ENCODE measurements at regions not wholly inside any gene's neighbourhood (a gene's known extent, or its start where the extent isn't known, plus 50 kb on each side); places are given as distances from the start of the nearest gene placed in this dataset.

DNA sequence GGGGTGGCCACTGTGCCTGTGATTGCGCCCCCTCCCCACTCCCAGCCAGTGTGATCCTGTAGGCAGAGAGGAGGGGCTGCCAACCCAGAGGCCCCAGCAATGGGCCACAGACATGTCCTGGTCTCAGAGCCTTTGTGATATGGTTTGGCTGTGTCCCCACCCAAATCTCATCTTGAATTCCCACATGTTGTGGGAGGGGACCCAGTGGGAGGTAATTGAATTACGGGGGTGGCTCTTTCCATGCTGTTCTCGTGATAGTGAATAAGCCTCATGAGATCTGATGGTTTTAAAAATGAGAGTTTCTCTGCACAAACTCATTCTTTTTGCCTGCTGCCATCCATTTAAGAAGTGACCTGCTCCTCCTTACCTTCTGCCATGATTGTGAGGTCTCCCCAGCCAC is 56.8 kb upstream of the ZNF469 start:
- no peak for DNase-seq

DNA sequence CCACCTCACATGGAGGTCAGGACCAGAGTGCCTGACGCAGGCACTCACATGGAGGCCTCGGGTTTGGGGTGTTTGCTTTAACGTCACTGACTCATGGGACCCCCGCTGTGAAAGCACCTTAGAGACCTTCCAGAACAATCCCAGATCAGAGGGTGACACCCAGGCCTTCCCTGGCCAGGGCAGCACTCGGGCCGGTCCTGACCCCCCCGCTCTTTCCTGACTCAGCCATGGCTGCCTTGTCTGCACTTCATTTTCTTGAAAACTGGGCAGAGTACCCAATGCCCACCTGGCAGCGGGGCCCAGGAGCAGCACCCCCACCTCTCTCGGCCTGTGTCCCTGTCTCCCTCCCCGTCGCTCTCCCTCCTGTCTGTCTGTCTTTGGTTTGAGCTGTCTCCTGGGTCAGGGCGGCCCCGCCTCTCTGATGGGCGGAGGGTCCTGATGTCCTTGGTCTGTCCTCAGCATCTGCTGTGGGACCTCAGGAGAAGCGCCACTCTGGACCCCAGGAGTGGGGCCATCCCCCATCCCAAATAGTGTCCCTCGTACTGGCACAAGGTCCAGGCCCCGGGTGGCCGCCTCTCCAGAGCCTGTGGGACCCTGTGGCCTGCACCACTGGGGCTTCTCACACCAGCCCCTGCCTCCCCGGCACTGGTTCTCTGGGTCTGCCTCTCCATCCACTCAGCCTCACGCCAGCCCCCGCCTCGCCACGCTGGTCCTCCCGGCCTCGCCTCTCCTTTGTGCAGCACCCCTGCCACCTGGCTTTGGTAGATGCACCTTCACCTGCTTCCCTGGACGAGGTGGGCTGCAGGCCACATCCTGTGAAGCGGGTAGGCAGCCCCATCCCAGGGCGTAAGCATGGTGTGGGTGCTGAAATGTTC is 55.9 kb upstream of the ZNF469 start:
- no peak for DNase-seq

DNA sequence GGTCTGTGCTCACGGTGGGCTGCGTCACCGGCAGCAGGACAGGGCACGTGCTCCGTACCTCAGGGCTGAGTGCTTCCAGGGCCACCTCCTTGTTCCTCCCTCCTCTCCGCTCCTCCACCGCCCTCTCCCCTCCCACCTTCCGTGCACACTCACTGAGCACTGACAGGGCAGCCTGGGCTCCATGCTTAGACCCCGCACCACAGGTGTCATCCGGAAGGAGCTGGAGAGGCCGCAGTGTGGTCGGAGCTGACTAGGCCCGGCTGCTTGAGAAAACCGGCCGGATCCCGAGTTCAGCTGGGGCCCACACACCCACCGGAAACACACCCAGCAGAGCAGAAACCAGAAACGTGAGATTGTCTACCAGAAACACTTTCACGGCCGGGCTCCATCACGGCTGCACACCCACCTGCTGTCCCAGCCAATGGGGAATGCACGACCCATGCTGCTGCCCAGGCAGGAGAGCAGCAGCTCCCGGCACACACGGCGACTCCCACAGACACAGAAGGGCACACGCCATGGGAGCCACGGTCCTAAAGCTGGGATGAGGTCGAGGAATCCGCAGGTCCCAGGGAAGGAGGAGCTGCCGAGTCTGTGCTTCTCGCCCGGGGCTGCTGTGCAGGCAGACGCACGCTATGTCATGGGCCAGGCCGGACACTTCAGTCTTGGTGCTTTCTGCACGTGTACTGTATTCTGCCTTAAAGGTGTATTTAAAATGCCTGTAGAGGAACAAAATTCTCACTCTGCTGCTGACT is 55.0 kb upstream of the ZNF469 start:
- no peak for DNase-seq

DNA sequence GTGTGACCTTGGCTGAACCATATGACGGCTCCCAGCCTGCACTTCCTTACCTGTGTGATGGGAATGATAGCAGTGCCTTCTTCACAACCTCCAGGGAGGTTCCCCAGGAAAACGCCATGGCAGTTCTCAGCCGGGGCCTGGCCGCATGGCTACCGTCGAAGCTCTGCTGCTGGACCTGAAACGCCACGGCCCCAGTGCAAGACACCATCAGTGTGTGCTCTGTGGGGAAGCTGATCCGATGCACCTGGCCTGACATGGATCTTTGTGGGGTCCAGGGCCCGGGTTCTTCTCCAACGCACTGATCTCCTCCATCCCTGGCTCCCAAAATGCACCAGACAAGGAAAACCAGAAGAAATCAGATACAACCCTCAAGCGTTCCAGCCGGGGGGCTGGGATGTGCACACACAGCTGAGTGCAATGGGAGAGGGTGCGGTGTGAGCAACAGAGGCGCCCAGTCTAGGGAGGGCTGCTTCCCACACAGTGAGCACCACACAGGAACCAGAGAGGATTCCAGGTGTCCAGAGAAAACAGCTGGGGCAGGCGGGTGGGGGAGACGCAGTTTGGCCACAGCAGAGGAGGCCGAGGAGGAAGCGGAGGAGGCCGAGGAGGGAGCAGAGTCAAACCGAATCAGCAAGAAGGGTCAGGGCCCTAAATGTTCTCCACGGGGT is 54.3 kb upstream of the ZNF469 start:
- no peak for DNase-seq

DNA sequence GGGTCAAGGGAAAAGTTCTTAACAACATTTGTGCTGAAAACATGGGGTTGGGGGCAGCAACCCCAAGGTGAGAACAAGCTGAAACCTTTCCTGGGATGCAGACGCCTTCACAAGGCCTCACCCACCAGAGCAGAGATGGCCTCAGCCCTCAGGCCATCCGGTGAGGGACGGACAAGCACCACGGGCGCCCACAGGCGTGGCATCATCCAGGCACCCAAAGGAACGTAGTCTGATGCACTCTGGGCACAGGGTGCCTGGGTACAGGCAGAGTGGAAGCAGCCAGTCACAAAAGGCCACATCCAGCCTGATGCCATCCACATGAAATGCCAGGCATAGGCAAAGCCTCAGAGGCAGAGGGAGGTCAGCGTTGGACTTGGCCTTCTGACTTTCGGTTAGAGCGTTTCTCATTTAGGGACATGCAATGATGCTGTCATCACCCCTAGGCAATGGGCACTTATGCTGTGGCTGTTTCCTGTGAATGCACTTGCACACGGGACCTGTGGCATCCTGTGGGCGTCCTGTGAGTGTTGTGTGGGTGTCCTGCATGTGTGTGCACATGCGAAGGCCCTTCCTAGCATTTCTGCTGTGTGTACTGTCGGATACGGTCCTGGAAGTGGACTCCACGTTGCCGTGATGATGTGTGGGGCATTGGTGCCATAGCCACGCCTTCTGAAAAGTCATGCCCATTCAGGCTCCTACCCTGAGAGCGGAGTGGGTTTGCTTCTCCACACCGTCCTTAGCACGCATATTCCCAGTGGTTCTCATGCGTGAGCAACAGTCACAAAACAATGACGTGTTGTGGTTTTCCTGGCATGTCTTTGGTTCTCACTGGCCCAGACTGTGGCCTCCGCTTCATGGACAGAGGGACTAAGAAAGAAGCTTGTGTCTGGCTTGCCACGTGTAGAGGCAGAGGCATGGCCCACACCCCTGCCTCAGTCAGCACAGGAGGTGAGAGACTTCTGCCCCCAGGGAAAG is 52.7 kb upstream of the ZNF469 start:
- no peak for DNase-seq

DNA sequence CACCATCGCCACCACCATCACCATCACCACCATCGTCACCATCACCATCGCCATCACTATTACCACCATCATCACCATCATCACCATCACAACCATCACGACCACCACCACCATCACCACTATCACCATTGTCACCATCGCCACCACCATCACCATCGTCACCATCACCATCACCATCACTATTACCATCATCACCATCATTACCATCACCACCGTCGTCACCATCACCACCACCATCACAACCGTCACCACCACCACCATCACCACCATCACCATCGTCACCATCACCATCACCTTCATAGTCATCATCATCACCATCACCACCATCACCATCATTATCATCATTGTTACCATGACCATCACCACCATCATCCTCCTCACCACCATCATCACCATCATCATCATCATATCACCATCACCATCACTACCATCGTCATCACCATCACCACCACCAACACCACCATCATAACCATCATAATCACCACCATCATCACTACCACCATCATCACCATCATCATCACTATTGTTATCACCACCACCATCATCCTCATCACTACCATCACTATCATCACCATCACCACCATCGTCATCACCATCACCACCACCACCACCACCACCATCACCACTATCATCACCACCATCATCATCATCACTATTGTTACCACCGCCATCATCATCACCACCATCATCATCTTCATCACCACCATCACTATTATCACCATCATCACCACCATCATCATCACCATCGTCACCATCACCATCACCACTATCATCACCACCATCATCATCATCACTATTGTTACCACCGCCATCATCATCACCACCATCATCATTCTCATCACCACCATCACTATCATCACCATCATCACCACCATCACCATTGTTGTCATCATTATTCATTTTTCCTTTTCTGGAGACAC is 51.5 kb upstream of the ZNF469 start:
- no peak for DNase-seq

DNA sequence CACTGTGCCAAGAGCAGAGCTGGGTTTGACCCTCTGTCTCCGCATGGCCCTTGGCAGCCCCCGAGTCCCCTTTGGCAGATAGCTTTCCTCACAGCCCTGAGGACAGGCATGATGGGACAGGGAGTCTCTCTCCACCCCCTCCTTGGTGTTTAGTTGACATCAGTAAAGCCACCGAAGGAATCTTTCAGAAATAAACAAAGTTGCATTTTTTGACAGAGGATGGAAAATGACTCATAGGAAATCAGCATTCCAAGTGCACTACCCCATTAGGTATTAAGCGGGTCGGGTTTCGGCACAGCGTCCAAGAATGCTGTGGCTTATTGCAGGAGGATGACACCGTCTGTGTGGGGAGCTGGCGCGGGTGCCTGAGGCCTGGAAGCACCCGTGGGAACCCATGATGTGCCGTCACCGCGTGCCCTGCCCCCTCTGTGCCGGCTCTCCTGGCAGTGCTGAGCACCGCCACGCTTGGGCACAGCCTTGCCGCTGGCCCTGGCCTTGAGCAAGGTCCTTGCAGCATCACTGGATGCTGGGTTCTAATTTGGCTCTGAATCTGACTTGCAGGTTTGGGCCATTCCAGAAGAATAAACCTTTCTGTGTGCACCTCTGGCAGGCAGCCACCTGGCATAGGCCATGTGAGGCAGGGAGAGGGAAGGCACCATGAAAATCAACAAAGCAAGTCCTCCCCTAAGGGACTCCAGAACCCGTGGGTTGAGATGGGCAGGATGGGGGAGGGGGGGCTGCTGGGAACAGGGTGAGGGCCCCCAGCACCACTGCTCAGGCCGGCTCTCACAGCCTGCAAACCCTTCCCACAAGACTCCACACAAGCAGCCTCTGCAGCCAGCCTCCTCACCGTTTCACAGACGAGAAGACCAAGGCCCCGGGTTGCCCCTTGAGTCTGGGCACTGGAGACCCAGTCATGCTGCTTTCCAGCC is 50.5 kb upstream of the ZNF469 start:
- no peak for DNase-seq

DNA sequence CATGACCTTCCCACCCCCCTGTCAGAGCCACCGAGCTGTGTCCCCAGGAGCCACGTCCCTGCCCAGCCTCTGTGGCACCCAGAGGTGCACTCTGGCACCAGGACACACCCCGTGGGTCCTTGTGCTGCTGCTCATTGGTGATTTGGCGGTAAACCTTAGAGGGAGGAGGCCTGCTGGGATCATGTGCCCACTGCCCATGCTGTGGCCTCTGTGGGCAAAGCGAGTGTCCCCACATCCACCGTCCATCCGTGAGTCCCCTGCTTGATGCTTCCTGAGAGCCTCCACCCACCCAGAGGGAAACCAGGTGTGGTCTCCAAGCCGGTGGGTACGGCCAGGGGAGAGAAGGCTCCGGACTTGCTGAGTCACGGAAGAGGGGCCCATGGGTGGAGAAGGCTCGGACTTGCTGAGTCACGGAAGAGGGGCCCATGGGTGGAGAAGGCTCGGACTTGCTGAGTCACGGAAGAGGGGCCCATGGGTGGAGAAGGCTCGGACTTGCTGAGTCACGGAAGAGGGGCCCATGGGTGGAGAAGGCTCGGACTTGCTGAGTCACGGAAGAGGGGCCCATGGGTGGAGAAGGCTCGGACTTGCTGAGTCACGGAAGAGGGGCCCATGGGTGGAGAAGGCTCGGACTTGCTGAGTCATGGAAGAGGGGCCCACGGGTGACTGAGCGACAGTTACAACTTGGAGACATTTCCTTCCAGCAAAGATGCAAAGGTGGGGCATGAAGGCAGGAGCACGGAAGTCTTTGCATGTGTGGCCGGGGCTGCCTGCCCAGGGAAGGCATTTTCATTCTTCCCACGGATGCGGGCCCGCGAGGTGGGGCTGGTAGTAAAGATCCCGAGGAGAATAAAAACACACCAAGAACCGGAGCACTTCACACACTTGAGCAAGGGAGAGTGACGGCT is 49.6 kb upstream of the ZNF469 start:
- DNase-seq: peak in 1 of 2 donors; percentile 33

All from CD4-positive, alpha-beta T cell treated with Interleukin-1 beta for 1 hour (primary cell).